ENCODE measurements at regions not wholly inside any gene's neighbourhood (a gene's known extent, or its start where the extent isn't known, plus 50 kb on each side); places are given as distances from the start of the nearest gene placed in this dataset.

GRCh38 chr12:123085066-123085465 is 65.8 kb downstream of the PITPNM2 start:
- Histone ChIP-seq H2BK120ac (ENCODE audit: low read depth, low read length, poor library complexity, severe bottlenecking) (no peak overlapping the region), H3K4ac (ENCODE audit: low read depth, low read length) (no peak overlapping the region), H3K9me3 (ENCODE audit: control insufficient read depth, low read depth, low read length) (no peaks in the 10 kb centered on the region), H3K79me1 (ENCODE audit: insufficient read depth, low read depth, low read length, poor library complexity, severe bottlenecking) (no peaks in the 10 kb centered on the region), H3K27ac (ENCODE audit: insufficient read length, low read depth, low read length) (no peak overlapping the region), H3K4me2 (ENCODE audit: insufficient read depth, insufficient read length, low read length) (no peak overlapping the region), H3K23me2 (ENCODE audit: insufficient read length, low read depth, low read length, poor library complexity, severe bottlenecking) (no peaks in the 10 kb centered on the region), H3K14ac (ENCODE audit: insufficient read depth, low read length) (no peak overlapping the region), H2BK12ac (ENCODE audit: insufficient read length, low read depth, low read length) (no peak overlapping the region), H4K5ac (ENCODE audit: insufficient read length, low read depth, low read length) (no peak overlapping the region), H2BK15ac (ENCODE audit: low read depth, low read length) (no peak overlapping the region), H3K79me2 (ENCODE audit: insufficient read depth, low read length) (no peaks in the 10 kb centered on the region), H3K4me1 (ENCODE audit: insufficient read depth, low read length) (no peaks in the 10 kb centered on the region), H3T11ph (ENCODE audit: low read length) (no peak overlapping the region), H3K27me3 (ENCODE audit: insufficient read depth, low read length) (no peaks in the 10 kb centered on the region), H2AK5ac (ENCODE audit: insufficient read length, low read length) (no peak overlapping the region), H3K23ac (ENCODE audit: insufficient read length, low read depth, low read length) (no peak overlapping the region), H3K9ac (ENCODE audit: extremely low read depth, insufficient read length, low read length) (no peak overlapping the region), H4K91ac (ENCODE audit: insufficient read length, low read depth, low read length) (no peak overlapping the region), H3K18ac (ENCODE audit: insufficient read length, low read depth, low read length) (no peak overlapping the region), H4K8ac (replicated peaks; ENCODE audit: insufficient read length, low read depth, low read length) (no peak overlapping the region), H2AFZ (ENCODE audit: low read length) (no peak overlapping the region), H3K56ac (ENCODE audit: insufficient read length, low read depth, low read length) (no peak overlapping the region), H4K20me1 (ENCODE audit: control insufficient read depth, insufficient read depth, insufficient read length) (no peaks in the 10 kb centered on the region), H2BK20ac (ENCODE audit: low read depth, low read length, poor library complexity, severe bottlenecking) (no peak overlapping the region), H2BK5ac (ENCODE audit: insufficient read length, low read length) (no peak overlapping the region)
- no CpG with 5 or more reads among the region's 5 CpGs for WGBS (ENCODE audit: extremely low coverage, insufficient read length, low lambda C conversion rate)
- Mint-ChIP-seq H3K4me1 (peaks cover 0 to 6% of the 10 kb centered on the region in 2 experiments; a peak in 2 of 4 replicates), H3K36me3 (ENCODE audit: insufficient read depth in 1 of 3, low read depth in 3 of 3) (no peaks in the 10 kb centered on the region), H3K27ac (no peak overlapping the region), H3K9me3 (no peaks in the 10 kb centered on the region), H3K4me3 (no peak overlapping the region), H3K27me3 (ENCODE audit: low read depth) (peaks cover 4% of the 10 kb centered on the region; the same call in 1 of the 2 replicates)
- TF ChIP-seq CTCF (conservative IDR thresholded peaks at IDR 0.05) = no peak
- no peak for DNase-seq
